Vagina (tissue), 2 donors: ENCODE measurements at regions not wholly inside any gene's neighbourhood (a gene's known extent, or its start where the extent isn't known, plus 50 kb on each side); places are given as distances from the start of the nearest gene placed in this dataset.

Source experiments
- CTCF ChIP-seq, 3 experiments: fragments of 450-650 bp in 2 of 3; fragments of 200-600 bp in 1 of 3; sonication (generic) in 1 of 3; IDR thresholded peaks; one replicate each; pipeline ENCODE4 v1.5.1; 2017 to 2019; ENCODE audit warnings: antibody characterized with exemption in 3 of 3, mild to moderate bottlenecking in 2 of 3, moderate library complexity in 2 of 3
- POLR2A ChIP-seq, 2 donors: fragments of 450-650 bp; IDR thresholded peaks; one replicate each; pipeline ENCODE4 v1.6.1; 2017; ENCODE audit warnings: antibody characterized with exemption in 2 of 2, mild to moderate bottlenecking in 2 of 2, moderate library complexity in 2 of 2
- POLR2AphosphoS5 ChIP-seq, 2 donors: sonication (generic); formaldehyde crosslinking; IDR thresholded peaks; one replicate each; pipeline ENCODE4 v1.9.0; 2017; ENCODE audit warnings: antibody characterized with exemption in 2 of 2, mild to moderate bottlenecking in 2 of 2, low read depth in 1 of 2; ENCODE audit not compliant: insufficient read depth in 1 of 2

- no peak for TF ChIP-seq POLR2AphosphoS5 (IDR thresholded peaks at IDR 0.05; ENCODE audit: insufficient read depth in 1 of 2, low read depth in 1 of 2)
- no peak for TF ChIP-seq CTCF (IDR thresholded peaks at IDR 0.05)
- no peak for TF ChIP-seq POLR2A (IDR thresholded peaks at IDR 0.05)
These were observed 474.0 kb upstream of the ROBO1 start for GRCh38 chr3:80241791-80242190.
